Hepatocyte (in vitro differentiated cells): ENCODE measurements at regions not wholly inside any gene's neighbourhood (a gene's known extent, or its start where the extent isn't known, plus 50 kb on each side); places are given as distances from the start of the nearest gene placed in this dataset.

Source experiments
- EZH2 ChIP-seq: fragments of 200-600 bp; sonication (generic); IDR thresholded peaks from 2 replicates; pipeline ENCODE4 v1.6.1; 2016; ENCODE audit warnings: antibody characterized with exemption, mild to moderate bottlenecking, borderline replicate concordance
- EZH2phosphoT487 ChIP-seq: fragments of 200-600 bp; sonication (generic); IDR thresholded peaks from one replicate; pipeline ENCODE4 v1.6.1; 2018; ENCODE audit warnings: antibody characterized with exemption, mild to moderate bottlenecking, low read depth, moderate library complexity; ENCODE audit not compliant: unreplicated experiment, severe bottlenecking
- TF ChIP-seq, protein P1 (sequence below): fragments of 200-600 bp; sonication (generic); IDR thresholded peaks from 2 replicates; pipeline ENCODE4 v1.5.1; 2016; ENCODE audit warnings: antibody characterized with exemption, mild to moderate bottlenecking; ENCODE audit not compliant: poor library complexity

DNA sequence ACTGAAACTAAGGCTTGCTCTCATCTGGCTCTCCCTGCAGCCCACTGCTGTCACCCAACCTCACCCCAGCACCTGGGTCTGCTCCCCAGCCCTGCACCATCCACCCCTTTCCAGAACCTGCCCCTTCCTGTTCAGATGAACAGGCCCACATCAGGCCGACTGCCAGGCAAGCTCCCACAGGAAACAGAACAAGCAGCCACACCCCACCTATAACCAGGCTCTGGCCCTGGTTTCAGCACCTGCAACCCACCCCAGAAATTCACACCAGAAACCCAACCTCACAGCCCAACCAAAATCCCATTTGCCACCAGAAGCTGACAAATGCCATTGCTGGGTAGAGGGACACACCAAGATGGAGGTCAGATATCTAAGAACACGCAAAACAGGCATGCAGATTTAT lies 159.2 kb upstream of the ID2 start:
- TF ChIP-seq, protein P1, sequence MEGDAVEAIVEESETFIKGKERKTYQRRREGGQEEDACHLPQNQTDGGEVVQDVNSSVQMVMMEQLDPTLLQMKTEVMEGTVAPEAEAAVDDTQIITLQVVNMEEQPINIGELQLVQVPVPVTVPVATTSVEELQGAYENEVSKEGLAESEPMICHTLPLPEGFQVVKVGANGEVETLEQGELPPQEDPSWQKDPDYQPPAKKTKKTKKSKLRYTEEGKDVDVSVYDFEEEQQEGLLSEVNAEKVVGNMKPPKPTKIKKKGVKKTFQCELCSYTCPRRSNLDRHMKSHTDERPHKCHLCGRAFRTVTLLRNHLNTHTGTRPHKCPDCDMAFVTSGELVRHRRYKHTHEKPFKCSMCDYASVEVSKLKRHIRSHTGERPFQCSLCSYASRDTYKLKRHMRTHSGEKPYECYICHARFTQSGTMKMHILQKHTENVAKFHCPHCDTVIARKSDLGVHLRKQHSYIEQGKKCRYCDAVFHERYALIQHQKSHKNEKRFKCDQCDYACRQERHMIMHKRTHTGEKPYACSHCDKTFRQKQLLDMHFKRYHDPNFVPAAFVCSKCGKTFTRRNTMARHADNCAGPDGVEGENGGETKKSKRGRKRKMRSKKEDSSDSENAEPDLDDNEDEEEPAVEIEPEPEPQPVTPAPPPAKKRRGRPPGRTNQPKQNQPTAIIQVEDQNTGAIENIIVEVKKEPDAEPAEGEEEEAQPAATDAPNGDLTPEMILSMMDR: no peak
- TF ChIP-seq EZH2phosphoT487 (no peak), EZH2 (no peak)
